ENCODE measurements at regions not wholly inside any gene's neighbourhood (a gene's known extent, or its start where the extent isn't known, plus 50 kb on each side); places are given as distances from the start of the nearest gene placed in this dataset.

DNA sequence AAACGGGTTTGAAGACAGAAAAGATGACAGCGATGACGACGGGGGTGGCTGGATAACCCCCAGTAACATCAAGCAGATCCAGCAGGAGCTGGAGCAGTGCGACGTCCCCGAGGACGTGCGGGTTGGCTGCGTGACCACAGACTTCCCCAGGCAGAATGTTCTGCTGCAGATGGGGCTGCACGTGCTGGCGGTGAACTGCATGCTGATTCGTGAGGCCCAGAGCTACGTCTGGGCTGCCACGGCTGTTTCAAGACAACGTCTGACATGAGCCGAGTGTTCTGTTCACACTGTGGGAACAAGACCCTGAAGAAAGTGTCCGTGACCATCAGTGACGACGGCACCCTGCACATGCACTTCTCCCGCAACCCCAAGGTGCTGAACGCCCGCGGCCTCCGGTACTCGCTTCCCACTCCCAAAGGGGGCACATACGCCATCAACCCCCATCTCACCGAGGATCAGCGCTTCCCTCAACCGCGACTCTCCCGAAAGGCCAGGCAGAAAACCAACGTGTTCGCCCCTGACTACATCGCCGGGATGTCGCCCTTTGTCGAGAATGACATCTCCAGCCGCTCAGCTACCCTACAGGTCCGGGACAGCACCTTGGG, 319.2 kb upstream of the SLC7A11 start:
- H3K4me2 ChIP-seq (replicated peaks; ENCODE audit: extremely low read depth, low read length, poor library complexity, severe bottlenecking), result no peak overlapping the region
- H3K27ac Mint-ChIP-seq, result peak overlapping the region in 1 of 7 donors; percentile 11
- peaks cover 0 to 4% (median 4%) of the 10 kb centered on the region in 3 donors for H3K27me3 Mint-ChIP-seq (ENCODE audit: low read depth in 3 of 3)
- no peaks in the 10 kb centered on the region for H3K4me1 Mint-ChIP-seq
- no peaks in the 10 kb centered on the region for H3K9me3 ChIP-seq (replicated peaks in 1 of 2; ENCODE audit: control insufficient read depth in 1 of 2, insufficient read depth in 1 of 2, low read length in 2 of 2)
- intact Hi-C loops (cut with micrococcal nuclease), result no loop called here
- no peak overlapping the region for H3K4me3 ChIP-seq (replicated peaks in 1 of 3; ENCODE audit: low read depth in 2 of 3, low read length in 3 of 3)
- H3K4me1 ChIP-seq (ENCODE audit: control insufficient read depth in 1 of 2, insufficient read depth in 2 of 2, low read length in 2 of 2), result no peaks in the 10 kb centered on the region
- H2AFZ ChIP-seq (ENCODE audit: insufficient read depth, low read depth, low read length, poor library complexity, severe bottlenecking), result no peak overlapping the region
- peaks cover 0 to 9% (median 2%) of the 10 kb centered on the region in 7 donors for H3K9me3 Mint-ChIP-seq
- no peak overlapping the region for H3K27ac ChIP-seq (ENCODE audit: low read depth in 1 of 2, low read length in 2 of 2)
- DNase-seq, result no peak
- no peaks in the 10 kb centered on the region for H3K79me2 ChIP-seq (ENCODE audit: insufficient read depth, low read length)
- H3K36me3 Mint-ChIP-seq, result no peaks in the 10 kb centered on the region
- no peaks in the 10 kb centered on the region for H3K27me3 ChIP-seq (ENCODE audit: control insufficient read depth in 2 of 2, insufficient read depth in 2 of 2, low read length in 2 of 2)
- TF ChIP-seq, protein P1, sequence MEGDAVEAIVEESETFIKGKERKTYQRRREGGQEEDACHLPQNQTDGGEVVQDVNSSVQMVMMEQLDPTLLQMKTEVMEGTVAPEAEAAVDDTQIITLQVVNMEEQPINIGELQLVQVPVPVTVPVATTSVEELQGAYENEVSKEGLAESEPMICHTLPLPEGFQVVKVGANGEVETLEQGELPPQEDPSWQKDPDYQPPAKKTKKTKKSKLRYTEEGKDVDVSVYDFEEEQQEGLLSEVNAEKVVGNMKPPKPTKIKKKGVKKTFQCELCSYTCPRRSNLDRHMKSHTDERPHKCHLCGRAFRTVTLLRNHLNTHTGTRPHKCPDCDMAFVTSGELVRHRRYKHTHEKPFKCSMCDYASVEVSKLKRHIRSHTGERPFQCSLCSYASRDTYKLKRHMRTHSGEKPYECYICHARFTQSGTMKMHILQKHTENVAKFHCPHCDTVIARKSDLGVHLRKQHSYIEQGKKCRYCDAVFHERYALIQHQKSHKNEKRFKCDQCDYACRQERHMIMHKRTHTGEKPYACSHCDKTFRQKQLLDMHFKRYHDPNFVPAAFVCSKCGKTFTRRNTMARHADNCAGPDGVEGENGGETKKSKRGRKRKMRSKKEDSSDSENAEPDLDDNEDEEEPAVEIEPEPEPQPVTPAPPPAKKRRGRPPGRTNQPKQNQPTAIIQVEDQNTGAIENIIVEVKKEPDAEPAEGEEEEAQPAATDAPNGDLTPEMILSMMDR (IDR thresholded peaks at IDR 0.05), result no peak
- no peak overlapping the region for H3K9ac ChIP-seq (ENCODE audit: insufficient read depth, low read length, poor library complexity, severe bottlenecking)
- H3K4me3 Mint-ChIP-seq, result no peak overlapping the region
- no peaks in the 10 kb centered on the region for H3K36me3 ChIP-seq (replicated peaks in 1 of 2; ENCODE audit: control insufficient read depth in 1 of 2, insufficient read depth in 2 of 2, low read length in 2 of 2)
- no peaks in the 10 kb centered on the region for H4K20me1 ChIP-seq (ENCODE audit: insufficient read depth, low read length)
- 94% methylated on average over 23 of the region's 40 CpGs for WGBS (ENCODE audit: insufficient coverage)

- H4K20me1 ChIP-seq (ENCODE audit: insufficient read depth, low read length), result no peaks in the 10 kb centered on the region
- no peak overlapping the region for H3K4me3 Mint-ChIP-seq
- TF ChIP-seq, protein P1 (IDR thresholded peaks at IDR 0.05), result no peak
These were observed 318.3 kb upstream of the SLC7A11 start for GRCh38 chr4:138560448-138560847.

More at GRCh38 chr4:138560448-138560847, 318.3 kb upstream of the SLC7A11 start:
- Histone ChIP-seq H3K9me3 (replicated peaks in 1 of 2; ENCODE audit: control insufficient read depth in 1 of 2, insufficient read depth in 1 of 2, low read length in 2 of 2) (no peaks in the 10 kb centered on the region), H3K27me3 (ENCODE audit: control insufficient read depth in 2 of 2, insufficient read depth in 2 of 2, low read length in 2 of 2) (no peaks in the 10 kb centered on the region), H3K79me2 (ENCODE audit: insufficient read depth, low read length) (no peaks in the 10 kb centered on the region), H3K9ac (ENCODE audit: insufficient read depth, low read length, poor library complexity, severe bottlenecking) (no peak overlapping the region), H3K4me1 (ENCODE audit: control insufficient read depth in 1 of 2, insufficient read depth in 2 of 2, low read length in 2 of 2) (no peaks in the 10 kb centered on the region), H3K27ac (ENCODE audit: low read depth in 1 of 2, low read length in 2 of 2) (no peak overlapping the region), H3K4me3 (replicated peaks in 1 of 3; ENCODE audit: low read depth in 2 of 3, low read length in 3 of 3) (no peak overlapping the region), H3K36me3 (replicated peaks in 1 of 2; ENCODE audit: control insufficient read depth in 1 of 2, insufficient read depth in 2 of 2, low read length in 2 of 2) (no peaks in the 10 kb centered on the region), H3K4me2 (replicated peaks; ENCODE audit: extremely low read depth, low read length, poor library complexity, severe bottlenecking) (no peak overlapping the region), H2AFZ (ENCODE audit: insufficient read depth, low read depth, low read length, poor library complexity, severe bottlenecking) (no peak overlapping the region)
- WGBS (ENCODE audit: insufficient coverage), result 86% methylated on average over 21 of the region's 21 CpGs
- H3K27ac Mint-ChIP-seq, result no peak overlapping the region
- intact Hi-C loops (cut with micrococcal nuclease), result no loop called here
- H3K9me3 Mint-ChIP-seq, result peaks cover 0 to 9% (median 2%) of the 10 kb centered on the region in 7 donors
- no peak for DNase-seq
- peaks cover 0 to 4% (median 4%) of the 10 kb centered on the region in 3 donors for H3K27me3 Mint-ChIP-seq (ENCODE audit: low read depth in 3 of 3)
- H3K36me3 Mint-ChIP-seq, result no peaks in the 10 kb centered on the region
- H3K4me1 Mint-ChIP-seq, result no peaks in the 10 kb centered on the region

Measured in CD14-positive monocyte (primary cell).